ENCODE measurements at regions not wholly inside any gene's neighbourhood (a gene's known extent, or its start where the extent isn't known, plus 50 kb on each side); places are given as distances from the start of the nearest gene placed in this dataset.
A peak's percentile ranks its signal among the peaks of the same experiment; 100 is the strongest.

GRCh38 chr1:82540006-82540405 lies 739.3 kb downstream of the ADGRL2 start:
- H3K27ac ChIP-seq (replicated peaks): no peak overlapping the region
- H3K4me3 ChIP-seq: no peak overlapping the region
- H3K9me3 ChIP-seq (replicated peaks): peaks cover 53% of the 10 kb centered on the region
- intact Hi-C loops (cut with micrococcal nuclease): no loop called here
- H3K27me3 ChIP-seq (ENCODE audit: low read depth): no peaks in the 10 kb centered on the region
- no peaks in the 10 kb centered on the region for H3K36me3 ChIP-seq
- no peak for TF ChIP-seq CTCF (IDR thresholded peaks at IDR 0.05; ENCODE audit: borderline replicate concordance)
- H3K4me1 ChIP-seq: no peaks in the 10 kb centered on the region
- DNase-seq: no peak

- DNase-seq: no peak
- Histone ChIP-seq H3K27me3 (ENCODE audit: low read depth) (no peaks in the 10 kb centered on the region), H3K27ac (replicated peaks) (no peak overlapping the region), H3K36me3 (no peaks in the 10 kb centered on the region), H3K9me3 (replicated peaks) (peaks cover 43% of the 10 kb centered on the region), H3K4me1 (no peaks in the 10 kb centered on the region), H3K4me3 (no peak overlapping the region)
- no peak for TF ChIP-seq CTCF (IDR thresholded peaks at IDR 0.05; ENCODE audit: borderline replicate concordance)
- intact Hi-C loops (cut with micrococcal nuclease): no loop called here
These were observed 738.1 kb downstream of the ADGRL2 start for GRCh38 chr1:82538876-82539275.

- H3K4me1 ChIP-seq: no peaks in the 10 kb centered on the region
- no peaks in the 10 kb centered on the region for H3K36me3 ChIP-seq
- DNase-seq: no peak
- peaks cover 21% of the 10 kb centered on the region for H3K9me3 ChIP-seq (replicated peaks)
- TF ChIP-seq CTCF (IDR thresholded peaks at IDR 0.05; ENCODE audit: borderline replicate concordance): no peak
- no peaks in the 10 kb centered on the region for H3K27me3 ChIP-seq (ENCODE audit: low read depth)
- intact Hi-C loops (cut with micrococcal nuclease): no loop called here
- H3K4me3 ChIP-seq: no peak overlapping the region
- H3K27ac ChIP-seq (replicated peaks): no peak overlapping the region
These were observed 734.3 kb downstream of the ADGRL2 start for GRCh38 chr1:82534996-82535395.

- H3K27me3 ChIP-seq (ENCODE audit: low read depth): no peaks in the 10 kb centered on the region
- no peak for DNase-seq
- no peak overlapping the region for H3K4me3 ChIP-seq
- H3K27ac ChIP-seq (replicated peaks): no peak overlapping the region
- TF ChIP-seq CTCF (IDR thresholded peaks at IDR 0.05; ENCODE audit: borderline replicate concordance): no peak
- intact Hi-C loops (cut with micrococcal nuclease): no loop called here
- no peaks in the 10 kb centered on the region for H3K36me3 ChIP-seq
- no peaks in the 10 kb centered on the region for H3K4me1 ChIP-seq
- H3K9me3 ChIP-seq (replicated peaks): peaks cover 11% of the 10 kb centered on the region
These were observed 724.6 kb downstream of the ADGRL2 start for GRCh38 chr1:82525378-82525777.

GRCh38 chr1:82520611-82521010 lies 719.9 kb downstream of the ADGRL2 start:
- H3K27me3 ChIP-seq (ENCODE audit: low read depth): no peaks in the 10 kb centered on the region
- intact Hi-C loops (cut with micrococcal nuclease): no loop called here
- H3K4me1 ChIP-seq: no peaks in the 10 kb centered on the region
- no peaks in the 10 kb centered on the region for H3K9me3 ChIP-seq (replicated peaks)
- DNase-seq: no peak
- TF ChIP-seq CTCF (IDR thresholded peaks at IDR 0.05; ENCODE audit: borderline replicate concordance): no peak
- H3K27ac ChIP-seq (replicated peaks): no peak overlapping the region
- H3K4me3 ChIP-seq: no peak overlapping the region
- H3K36me3 ChIP-seq: no peaks in the 10 kb centered on the region

- intact Hi-C loops (cut with micrococcal nuclease): no loop called here
- Histone ChIP-seq H3K4me3 (no peak overlapping the region), H3K36me3 (no peaks in the 10 kb centered on the region), H3K27ac (replicated peaks) (no peak overlapping the region), H3K9me3 (replicated peaks) (no peaks in the 10 kb centered on the region), H3K27me3 (ENCODE audit: low read depth) (no peaks in the 10 kb centered on the region), H3K4me1 (no peaks in the 10 kb centered on the region)
- TF ChIP-seq CTCF (IDR thresholded peaks at IDR 0.05; ENCODE audit: borderline replicate concordance): peak; percentile 48
- peak; percentile 53 for DNase-seq
These were observed 716.9 kb downstream of the ADGRL2 start for GRCh38 chr1:82517586-82517985.

Measured in left ventricle myocardium inferior (tissue), 1 donor.